AG04449 (cell line): ENCODE measurements at regions not wholly inside any gene's neighbourhood (a gene's known extent, or its start where the extent isn't known, plus 50 kb on each side); places are given as distances from the start of the nearest gene placed in this dataset.

Source experiments
- CTCF ChIA-PET: fragments of 350-600 bp; formaldehyde crosslinking; extraction: SDS; loops from one replicate; lab custom pipeline; 2021; ENCODE audit warnings: antibody characterized with exemption; lab: Yijun Ruan, JAX
- POLR2A ChIA-PET: fragments of 400-600, 350-600 bp; formaldehyde crosslinking; extraction: SDS; loops from one replicate; lab custom pipeline; 2020; ENCODE audit warnings: antibody characterized with exemption, inconsistent platforms; lab: Yijun Ruan, JAX
- DNase-seq: peaks from one replicate; pipeline ENCODE4 v3.0.0-alpha.2; 2010; ENCODE audit warnings: low read depth, low spot score
- H3K4me3 ChIP-seq: 2 replicates; pipeline ENCODE4 v1.5.1; 2011; ENCODE audit warnings: low read depth, mild to moderate bottlenecking, control low read depth, low read length
- CTCF ChIP-seq: IDR thresholded peaks from one replicate; pipeline ENCODE4 v1.5.1; 2011; ENCODE audit warnings: mild to moderate bottlenecking, moderate library complexity, low read length, control low read depth, inconsistent platforms; ENCODE audit not compliant: insufficient read depth; ENCODE audit errors: missing control alignments

- no peak for TF ChIP-seq CTCF
- ChIA-PET POLR2A (no interaction called here), CTCF (no interaction called here)
- no peak for DNase-seq
- H3K4me3 ChIP-seq: no peak overlapping the region
Measured at GRCh38 chr15:34663101-34663500, 79.7 kb upstream of the GOLGA8B start.

DNA sequence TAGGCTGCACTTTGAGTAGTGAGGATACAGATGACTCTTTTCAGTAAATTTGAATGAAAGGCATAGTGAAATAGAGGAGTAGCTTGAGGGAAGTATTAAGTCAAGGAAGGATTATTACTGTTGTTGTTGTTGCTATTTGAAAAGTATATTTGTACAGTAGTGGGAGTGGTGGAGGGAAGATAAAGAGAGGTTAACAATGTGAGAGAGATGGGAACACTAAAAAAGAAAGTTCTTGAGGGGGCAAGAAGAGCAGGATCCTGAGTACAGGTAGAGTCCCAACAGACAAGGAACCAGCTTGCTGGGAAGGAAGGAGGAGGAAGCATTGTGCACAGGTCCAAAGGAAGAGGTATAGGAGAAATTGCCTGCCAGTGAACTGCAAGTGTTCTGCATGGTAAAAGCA lies 75.6 kb upstream of the GOLGA8B start:
- ChIA-PET CTCF (interaction anchor here (1.1 to 1.3 kb wide), 2 partner anchors 14 to 261 kb away, joined by 3 read pairs; no protein-coding TSS in a partner anchor), POLR2A (no interaction called here)
- H3K4me3 ChIP-seq: no peak overlapping the region
- no peak for TF ChIP-seq CTCF
- no peak for DNase-seq

- TF ChIP-seq CTCF: no peak
- ChIA-PET CTCF (no interaction called here), POLR2A (no interaction called here)
- H3K4me3 ChIP-seq: no peak overlapping the region
- no peak for DNase-seq
Measured at GRCh38 chr15:34657469-34658127, 74.1 kb upstream of the GOLGA8B start.

- ChIA-PET CTCF (interaction anchor here (1.2 kb wide), 1 partner anchor 10 kb away, joined by 4 read pairs; no protein-coding TSS in a partner anchor), POLR2A (no interaction called here)
- no peak for DNase-seq
- H3K4me3 ChIP-seq: no peak overlapping the region
- no peak for TF ChIP-seq CTCF
Measured at GRCh38 chr15:34656005-34656796, 72.8 kb upstream of the GOLGA8B start.

GRCh38 chr15:34655326-34655725 lies 71.9 kb upstream of the GOLGA8B start:
- ChIA-PET POLR2A (no interaction called here), CTCF (interaction anchor here (1.4 kb wide), 1 partner anchor 53 kb away, joined by 3 read pairs; no protein-coding TSS in a partner anchor)
- TF ChIP-seq CTCF: no peak
- no peak for DNase-seq
- H3K4me3 ChIP-seq: no peak overlapping the region

- H3K4me3 ChIP-seq: no peak overlapping the region
- POLR2A ChIA-PET: no interaction called here
- TF ChIP-seq CTCF: no peak
- DNase-seq: no peak
- CTCF ChIA-PET: interaction anchor here (1.4 kb wide), 1 partner anchor 54 kb away, joined by 3 read pairs; no protein-coding TSS in a partner anchor
Measured at GRCh38 chr15:34654625-34655024, 71.2 kb upstream of the GOLGA8B start.
